ENCODE measurements at regions not wholly inside any gene's neighbourhood (a gene's known extent, or its start where the extent isn't known, plus 50 kb on each side); places are given as distances from the start of the nearest gene placed in this dataset.

DNA sequence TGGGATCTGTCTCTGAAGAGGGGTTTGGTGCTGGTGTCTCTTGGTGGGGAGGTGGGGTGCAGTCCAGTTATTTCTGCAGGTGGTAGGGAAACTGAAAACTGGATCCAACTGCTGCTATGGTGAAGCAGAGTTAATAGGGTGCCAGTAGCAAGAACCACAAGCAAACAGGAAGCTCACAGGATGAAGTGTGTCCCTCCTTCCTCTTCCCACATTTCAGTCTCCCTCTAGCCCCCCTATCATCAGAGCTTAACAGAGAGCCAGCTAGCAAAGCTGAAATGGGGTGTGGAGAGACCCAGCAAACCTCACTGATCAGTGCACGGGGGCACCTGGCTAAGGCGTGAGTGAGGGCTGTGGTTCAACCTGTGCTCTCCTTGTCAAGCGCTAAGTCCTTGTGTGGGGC is 69.1 kb upstream of the C12orf71 start (continued):
- TF ChIP-seq, protein P1, sequence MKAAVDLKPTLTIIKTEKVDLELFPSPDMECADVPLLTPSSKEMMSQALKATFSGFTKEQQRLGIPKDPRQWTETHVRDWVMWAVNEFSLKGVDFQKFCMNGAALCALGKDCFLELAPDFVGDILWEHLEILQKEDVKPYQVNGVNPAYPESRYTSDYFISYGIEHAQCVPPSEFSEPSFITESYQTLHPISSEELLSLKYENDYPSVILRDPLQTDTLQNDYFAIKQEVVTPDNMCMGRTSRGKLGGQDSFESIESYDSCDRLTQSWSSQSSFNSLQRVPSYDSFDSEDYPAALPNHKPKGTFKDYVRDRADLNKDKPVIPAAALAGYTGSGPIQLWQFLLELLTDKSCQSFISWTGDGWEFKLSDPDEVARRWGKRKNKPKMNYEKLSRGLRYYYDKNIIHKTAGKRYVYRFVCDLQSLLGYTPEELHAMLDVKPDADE (IDR thresholded peaks at IDR 0.05) = no peak
- no peak for TF ChIP-seq ZNF114 (CRISPR knock-in tag; IDR thresholded peaks at IDR 0.05)
- no peak for TF ChIP-seq JUNB (IDR thresholded peaks at IDR 0.05; ENCODE audit: unreplicated experiment)
- TF ChIP-seq, protein P2, sequence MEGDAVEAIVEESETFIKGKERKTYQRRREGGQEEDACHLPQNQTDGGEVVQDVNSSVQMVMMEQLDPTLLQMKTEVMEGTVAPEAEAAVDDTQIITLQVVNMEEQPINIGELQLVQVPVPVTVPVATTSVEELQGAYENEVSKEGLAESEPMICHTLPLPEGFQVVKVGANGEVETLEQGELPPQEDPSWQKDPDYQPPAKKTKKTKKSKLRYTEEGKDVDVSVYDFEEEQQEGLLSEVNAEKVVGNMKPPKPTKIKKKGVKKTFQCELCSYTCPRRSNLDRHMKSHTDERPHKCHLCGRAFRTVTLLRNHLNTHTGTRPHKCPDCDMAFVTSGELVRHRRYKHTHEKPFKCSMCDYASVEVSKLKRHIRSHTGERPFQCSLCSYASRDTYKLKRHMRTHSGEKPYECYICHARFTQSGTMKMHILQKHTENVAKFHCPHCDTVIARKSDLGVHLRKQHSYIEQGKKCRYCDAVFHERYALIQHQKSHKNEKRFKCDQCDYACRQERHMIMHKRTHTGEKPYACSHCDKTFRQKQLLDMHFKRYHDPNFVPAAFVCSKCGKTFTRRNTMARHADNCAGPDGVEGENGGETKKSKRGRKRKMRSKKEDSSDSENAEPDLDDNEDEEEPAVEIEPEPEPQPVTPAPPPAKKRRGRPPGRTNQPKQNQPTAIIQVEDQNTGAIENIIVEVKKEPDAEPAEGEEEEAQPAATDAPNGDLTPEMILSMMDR (conservative IDR thresholded peaks at IDR 0.05; ENCODE audit: low read depth in 2 of 2) = no peak
- TF ChIP-seq STAT1 (IDR thresholded peaks at IDR 0.05; ENCODE audit: unreplicated experiment) = no peak
- no peak for TF ChIP-seq EZH2 (IDR thresholded peaks at IDR 0.05; ENCODE audit: low read depth, unreplicated experiment)

DNA sequence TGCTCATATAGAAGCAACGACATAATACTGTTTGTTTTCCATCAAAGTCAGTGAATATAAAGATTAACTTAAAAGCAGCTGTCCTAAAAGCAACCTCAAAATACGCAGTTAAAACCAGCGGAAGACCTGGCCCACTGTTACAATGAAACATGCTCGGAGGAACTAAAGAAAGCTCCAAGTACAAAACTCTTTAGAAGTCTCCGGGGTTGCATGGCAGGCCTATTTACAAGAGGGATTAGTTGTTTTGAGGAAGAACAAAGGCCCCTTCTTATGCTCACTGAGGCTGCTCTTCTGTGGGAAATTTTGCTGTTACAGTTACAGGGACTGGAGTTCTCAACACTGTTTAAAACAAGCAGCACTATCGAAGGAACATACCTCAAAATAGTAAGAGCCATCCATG is 75.9 kb upstream of the C12orf71 start:
- peaks cover 12% of the 10 kb centered on the region; the same call in 2 of the 3 replicates for H3K4me1 Mint-ChIP-seq
- H3K4me1 ChIP-seq (ENCODE audit: insufficient read depth) = peaks cover 14% of the 10 kb centered on the region
- H3K27ac Mint-ChIP-seq = peak overlapping the region; percentile 19; the same call in 1 of the 2 replicates
- DNase-seq (ENCODE audit: low spot score) (peak; percentile 60), ATAC-seq (peak; percentile 97)
- peaks cover 4% of the 10 kb centered on the region; the same call in 1 of the 2 replicates for H3K9me2 ChIP-seq (ENCODE audit: insufficient read depth)
- H3K4me2 ChIP-seq = no peak overlapping the region
- H3K27ac ChIP-seq (ENCODE audit: low read depth) = peak overlapping the region; percentile 55; the same call in 1 of the 2 replicates
- H3K27me3 Mint-ChIP-seq (ENCODE audit: insufficient read depth, low read depth, poor library complexity) = peaks cover under 1% of the 10 kb centered on the region
- no peaks in the 10 kb centered on the region for H3K27me3 ChIP-seq (ENCODE audit: insufficient read depth)
- H3K9me3 Mint-ChIP-seq = no peaks in the 10 kb centered on the region
- H2AFZ ChIP-seq = peak overlapping the region; percentile 3; the same call in 1 of the 2 replicates
- H3K36me3 Mint-ChIP-seq (ENCODE audit: low read depth) = no peaks in the 10 kb centered on the region
- H3F3A ChIP-seq (replicated peaks; ENCODE audit: low read depth) = no peaks in the 10 kb centered on the region
- H3K4me3 Mint-ChIP-seq = no peak overlapping the region
- no peaks in the 10 kb centered on the region for H4K20me1 ChIP-seq (replicated peaks; ENCODE audit: insufficient read depth)
- H3K79me2 ChIP-seq (replicated peaks; ENCODE audit: insufficient read depth) = no peaks in the 10 kb centered on the region
- H3K4me3 ChIP-seq = no peak overlapping the region
- no peaks in the 10 kb centered on the region for H3K36me3 ChIP-seq (ENCODE audit: insufficient read depth)
- TF ChIP-seq, protein P2 (conservative IDR thresholded peaks at IDR 0.05; ENCODE audit: low read depth in 2 of 2) = no peak
- TF ChIP-seq CREB1 (CRISPR knock-in tag; IDR thresholded peaks at IDR 0.05; ENCODE audit: low read depth) (no peak), ZNF331 (CRISPR knock-in tag; IDR thresholded peaks at IDR 0.05; ENCODE audit: low read depth) (no peak), NANOG (IDR thresholded peaks at IDR 0.05; ENCODE audit: borderline replicate concordance) (no peak), ZNF114 (CRISPR knock-in tag; IDR thresholded peaks at IDR 0.05) (no peak), POLR2AphosphoS5 (IDR thresholded peaks at IDR 0.05; ENCODE audit: low read depth) (no peak), EZH2phosphoT487 (IDR thresholded peaks at IDR 0.05; ENCODE audit: unreplicated experiment) (no peak), JUNB (IDR thresholded peaks at IDR 0.05; ENCODE audit: unreplicated experiment) (no peak)
- TF ChIP-seq, protein P3, sequence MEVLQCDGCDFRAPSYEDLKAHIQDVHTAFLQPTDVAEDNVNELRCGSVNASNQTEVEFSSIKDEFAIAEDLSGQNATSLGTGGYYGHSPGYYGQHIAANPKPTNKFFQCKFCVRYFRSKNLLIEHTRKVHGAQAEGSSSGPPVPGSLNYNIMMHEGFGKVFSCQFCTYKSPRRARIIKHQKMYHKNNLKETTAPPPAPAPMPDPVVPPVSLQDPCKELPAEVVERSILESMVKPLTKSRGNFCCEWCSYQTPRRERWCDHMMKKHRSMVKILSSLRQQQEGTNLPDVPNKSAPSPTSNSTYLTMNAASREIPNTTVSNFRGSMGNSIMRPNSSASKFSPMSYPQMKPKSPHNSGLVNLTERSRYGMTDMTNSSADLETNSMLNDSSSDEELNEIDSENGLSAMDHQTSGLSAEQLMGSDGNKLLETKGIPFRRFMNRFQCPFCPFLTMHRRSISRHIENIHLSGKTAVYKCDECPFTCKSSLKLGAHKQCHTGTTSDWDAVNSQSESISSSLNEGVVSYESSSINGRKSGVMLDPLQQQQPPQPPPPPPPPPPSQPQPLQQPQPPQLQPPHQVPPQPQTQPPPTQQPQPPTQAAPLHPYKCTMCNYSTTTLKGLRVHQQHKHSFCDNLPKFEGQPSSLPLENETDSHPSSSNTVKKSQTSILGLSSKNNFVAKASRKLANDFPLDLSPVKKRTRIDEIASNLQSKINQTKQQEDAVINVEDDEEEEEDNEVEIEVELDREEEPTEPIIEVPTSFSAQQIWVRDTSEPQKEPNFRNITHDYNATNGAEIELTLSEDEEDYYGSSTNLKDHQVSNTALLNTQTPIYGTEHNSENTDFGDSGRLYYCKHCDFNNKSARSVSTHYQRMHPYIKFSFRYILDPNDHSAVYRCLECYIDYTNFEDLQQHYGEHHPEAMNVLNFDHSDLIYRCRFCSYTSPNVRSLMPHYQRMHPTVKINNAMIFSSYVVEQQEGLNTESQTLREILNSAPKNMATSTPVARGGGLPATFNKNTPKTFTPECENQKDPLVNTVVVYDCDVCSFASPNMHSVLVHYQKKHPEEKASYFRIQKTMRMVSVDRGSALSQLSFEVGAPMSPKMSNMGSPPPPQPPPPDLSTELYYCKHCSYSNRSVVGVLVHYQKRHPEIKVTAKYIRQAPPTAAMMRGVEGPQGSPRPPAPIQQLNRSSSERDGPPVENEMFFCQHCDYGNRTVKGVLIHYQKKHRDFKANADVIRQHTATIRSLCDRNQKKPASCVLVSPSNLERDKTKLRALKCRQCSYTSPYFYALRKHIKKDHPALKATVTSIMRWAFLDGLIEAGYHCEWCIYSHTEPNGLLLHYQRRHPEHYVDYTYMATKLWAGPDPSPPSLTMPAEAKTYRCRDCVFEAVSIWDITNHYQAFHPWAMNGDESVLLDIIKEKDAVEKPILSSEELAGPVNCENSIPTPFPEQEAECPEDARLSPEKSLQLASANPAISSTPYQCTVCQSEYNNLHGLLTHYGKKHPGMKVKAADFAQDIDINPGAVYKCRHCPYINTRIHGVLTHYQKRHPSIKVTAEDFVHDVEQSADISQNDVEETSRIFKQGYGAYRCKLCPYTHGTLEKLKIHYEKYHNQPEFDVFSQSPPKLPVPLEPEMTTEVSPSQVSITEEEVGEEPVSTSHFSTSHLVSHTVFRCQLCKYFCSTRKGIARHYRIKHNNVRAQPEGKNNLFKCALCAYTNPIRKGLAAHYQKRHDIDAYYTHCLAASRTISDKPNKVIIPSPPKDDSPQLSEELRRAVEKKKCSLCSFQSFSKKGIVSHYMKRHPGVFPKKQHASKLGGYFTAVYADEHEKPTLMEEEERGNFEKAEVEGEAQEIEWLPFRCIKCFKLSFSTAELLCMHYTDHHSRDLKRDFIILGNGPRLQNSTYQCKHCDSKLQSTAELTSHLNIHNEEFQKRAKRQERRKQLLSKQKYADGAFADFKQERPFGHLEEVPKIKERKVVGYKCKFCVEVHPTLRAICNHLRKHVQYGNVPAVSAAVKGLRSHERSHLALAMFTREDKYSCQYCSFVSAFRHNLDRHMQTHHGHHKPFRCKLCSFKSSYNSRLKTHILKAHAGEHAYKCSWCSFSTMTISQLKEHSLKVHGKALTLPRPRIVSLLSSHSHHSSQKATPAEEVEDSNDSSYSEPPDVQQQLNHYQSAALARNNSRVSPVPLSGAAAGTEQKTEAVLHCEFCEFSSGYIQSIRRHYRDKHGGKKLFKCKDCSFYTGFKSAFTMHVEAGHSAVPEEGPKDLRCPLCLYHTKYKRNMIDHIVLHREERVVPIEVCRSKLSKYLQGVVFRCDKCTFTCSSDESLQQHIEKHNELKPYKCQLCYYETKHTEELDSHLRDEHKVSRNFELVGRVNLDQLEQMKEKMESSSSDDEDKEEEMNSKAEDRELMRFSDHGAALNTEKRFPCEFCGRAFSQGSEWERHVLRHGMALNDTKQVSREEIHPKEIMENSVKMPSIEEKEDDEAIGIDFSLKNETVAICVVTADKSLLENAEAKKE (CRISPR knock-in tag; IDR thresholded peaks at IDR 0.05) = no peak
- TF ChIP-seq, protein P1 (IDR thresholded peaks at IDR 0.05) = no peak
